ENCODE measurements at regions not wholly inside any gene's neighbourhood (a gene's known extent, or its start where the extent isn't known, plus 50 kb on each side); places are given as distances from the start of the nearest gene placed in this dataset.
"Not testable (repeated sequence)": the region's sequence is repeated elsewhere in the genome, so short reads cannot be mapped to it uniquely, and the experiment has no call there.

DNA sequence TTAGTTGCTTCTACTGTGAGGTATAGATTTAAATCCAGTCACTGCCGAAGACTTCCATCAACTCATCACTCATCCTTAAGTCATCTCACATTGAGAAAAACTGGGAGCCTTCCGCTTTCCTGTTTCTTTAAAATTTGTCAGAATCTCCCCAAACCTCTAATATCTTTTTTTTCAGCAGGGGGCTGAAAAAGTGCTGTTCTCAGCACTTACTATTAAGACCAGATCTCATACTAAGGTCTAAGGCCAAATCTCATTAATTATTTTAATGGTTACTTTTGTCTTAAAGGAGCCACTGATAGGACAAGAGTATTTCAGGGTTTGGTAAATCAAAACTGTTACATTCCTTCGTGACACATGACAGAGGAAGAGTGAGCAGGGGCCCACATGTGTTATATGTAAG, 134.6 kb upstream of the PRSS3 start:
- WGBS: 76% methylated on average over 3 of the region's 3 CpGs
- no peak overlapping the region for H3K4me3 ChIP-seq
- H3K27me3 ChIP-seq: no peaks in the 10 kb centered on the region
- no peak for DNase-seq (ENCODE audit: low spot score in 2 of 2)
- H3K9me3 ChIP-seq: no peaks in the 10 kb centered on the region
- TF ChIP-seq, protein P1, sequence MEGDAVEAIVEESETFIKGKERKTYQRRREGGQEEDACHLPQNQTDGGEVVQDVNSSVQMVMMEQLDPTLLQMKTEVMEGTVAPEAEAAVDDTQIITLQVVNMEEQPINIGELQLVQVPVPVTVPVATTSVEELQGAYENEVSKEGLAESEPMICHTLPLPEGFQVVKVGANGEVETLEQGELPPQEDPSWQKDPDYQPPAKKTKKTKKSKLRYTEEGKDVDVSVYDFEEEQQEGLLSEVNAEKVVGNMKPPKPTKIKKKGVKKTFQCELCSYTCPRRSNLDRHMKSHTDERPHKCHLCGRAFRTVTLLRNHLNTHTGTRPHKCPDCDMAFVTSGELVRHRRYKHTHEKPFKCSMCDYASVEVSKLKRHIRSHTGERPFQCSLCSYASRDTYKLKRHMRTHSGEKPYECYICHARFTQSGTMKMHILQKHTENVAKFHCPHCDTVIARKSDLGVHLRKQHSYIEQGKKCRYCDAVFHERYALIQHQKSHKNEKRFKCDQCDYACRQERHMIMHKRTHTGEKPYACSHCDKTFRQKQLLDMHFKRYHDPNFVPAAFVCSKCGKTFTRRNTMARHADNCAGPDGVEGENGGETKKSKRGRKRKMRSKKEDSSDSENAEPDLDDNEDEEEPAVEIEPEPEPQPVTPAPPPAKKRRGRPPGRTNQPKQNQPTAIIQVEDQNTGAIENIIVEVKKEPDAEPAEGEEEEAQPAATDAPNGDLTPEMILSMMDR (IDR thresholded peaks at IDR 0.05): no peak
- TF ChIP-seq POLR2A (IDR thresholded peaks at IDR 0.05) (no peak), POLR2AphosphoS5 (IDR thresholded peaks at IDR 0.05) (no peak), EP300 (IDR thresholded peaks at IDR 0.05) (no peak)
- no peak overlapping the region for H3K27ac ChIP-seq
- H3K4me1 ChIP-seq: no peaks in the 10 kb centered on the region
- H3K36me3 ChIP-seq: no peaks in the 10 kb centered on the region

- Histone ChIP-seq H3K36me3 (no peaks in the 10 kb centered on the region), H3K27me3 (no peaks in the 10 kb centered on the region), H3K9me3 (no peaks in the 10 kb centered on the region), H3K4me3 (no peak overlapping the region), H3K4me1 (no peaks in the 10 kb centered on the region), H3K27ac (no peak overlapping the region)
- DNase-seq (ENCODE audit: low spot score in 2 of 2): no peak
- 57% methylated on average over 3 of the region's 3 CpGs for WGBS
- TF ChIP-seq POLR2A (IDR thresholded peaks at IDR 0.05): no peak
- no peak for TF ChIP-seq EP300 (IDR thresholded peaks at IDR 0.05)
- TF ChIP-seq, protein P1 (IDR thresholded peaks at IDR 0.05): no peak
- no peak for TF ChIP-seq POLR2AphosphoS5 (IDR thresholded peaks at IDR 0.05)
Observed at GRCh38 chr9:33661176-33661575, 134.2 kb upstream of the PRSS3 start.

DNA sequence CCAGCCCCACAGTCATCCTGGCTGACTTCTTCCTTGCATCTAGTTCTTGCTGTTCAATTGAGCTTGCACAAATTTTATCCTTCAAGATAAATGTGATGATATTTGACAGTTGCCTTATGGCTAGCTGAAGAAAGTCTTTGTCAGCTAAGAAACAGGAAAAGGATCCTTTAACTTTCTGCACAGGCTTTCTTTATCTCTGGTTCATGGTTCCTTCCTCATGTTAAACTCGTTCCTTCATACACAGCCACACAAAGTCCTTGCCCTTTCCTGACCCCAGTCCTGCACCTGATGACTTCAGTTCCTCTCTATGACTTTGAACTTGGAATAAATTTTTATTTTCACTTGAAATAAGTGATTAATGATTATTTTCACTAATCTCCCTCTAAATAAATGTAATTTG, 132.5 kb upstream of the PRSS3 start:
- Histone ChIP-seq H3K27ac (no peak overlapping the region), H3K4me1 (no peaks in the 10 kb centered on the region), H3K36me3 (no peaks in the 10 kb centered on the region), H3K27me3 (no peaks in the 10 kb centered on the region), H3K9me3 (no peaks in the 10 kb centered on the region), H3K4me3 (no peak overlapping the region)
- WGBS: 49% methylated on average over 1 of the region's 1 CpG
- TF ChIP-seq EP300 (IDR thresholded peaks at IDR 0.05) (no peak), POLR2A (IDR thresholded peaks at IDR 0.05) (no peak), POLR2AphosphoS5 (IDR thresholded peaks at IDR 0.05) (no peak)
- TF ChIP-seq, protein P1 (IDR thresholded peaks at IDR 0.05): no peak
- DNase-seq (ENCODE audit: low spot score in 2 of 2): no peak

GRCh38 chr9:33676194-33676745, 119.1 kb upstream of the PRSS3 start:
- H3K4me1 ChIP-seq; H3K36me3 ChIP-seq; H3K9me3 ChIP-seq; DNase-seq (ENCODE audit: low spot score in 2 of 2): not testable (repeated sequence)
- H3K4me3 ChIP-seq: peak overlapping the region; percentile 65
- 34% methylated on average over 8 of the region's 8 CpGs for WGBS
- peaks cover 39% of the 10 kb centered on the region for H3K27me3 ChIP-seq
- peak overlapping the region; percentile 56 for H3K27ac ChIP-seq

- no peak for DNase-seq (ENCODE audit: low spot score in 2 of 2)
- Histone ChIP-seq H3K4me1 (peaks cover 6% of the 10 kb centered on the region), H3K36me3 (no peaks in the 10 kb centered on the region), H3K27ac (peak overlapping the region; percentile 56), H3K4me3 (peak overlapping the region; percentile 65), H3K27me3 (peaks cover 39% of the 10 kb centered on the region), H3K9me3 (no peaks in the 10 kb centered on the region)
- WGBS: under 1% methylated on average over 36 of the region's 78 CpGs
- no peak for TF ChIP-seq POLR2A (IDR thresholded peaks at IDR 0.05)
Observed at GRCh38 chr9:33676746-33677505, 118.4 kb upstream of the PRSS3 start.

DNA sequence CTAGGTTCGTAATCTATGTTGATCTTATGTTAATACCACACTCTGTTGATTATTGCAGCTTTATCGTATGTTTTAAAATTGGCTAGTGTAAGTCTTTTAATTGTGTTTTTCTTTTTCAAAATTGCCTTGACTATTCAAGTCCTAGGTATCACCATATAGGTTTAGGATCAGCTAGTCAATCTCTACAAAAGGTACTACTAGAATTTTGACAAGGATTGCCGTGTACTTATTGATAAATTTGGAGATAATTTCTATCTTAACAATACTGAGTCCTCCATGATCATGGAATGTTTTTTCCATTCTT, 117.9 kb upstream of the PRSS3 start:
- no peaks in the 10 kb centered on the region for H3K9me3 ChIP-seq
- TF ChIP-seq, protein P1 (IDR thresholded peaks at IDR 0.05): no peak
- TF ChIP-seq POLR2AphosphoS5 (IDR thresholded peaks at IDR 0.05) (no peak), POLR2A (IDR thresholded peaks at IDR 0.05) (no peak), EP300 (IDR thresholded peaks at IDR 0.05) (no peak)
- H3K27me3 ChIP-seq: peaks cover 39% of the 10 kb centered on the region
- H3K27ac ChIP-seq: no peak overlapping the region
- H3K4me3 ChIP-seq: peak overlapping the region; percentile 65
- DNase-seq (ENCODE audit: low spot score in 2 of 2): no peak
- 68% methylated on average over 3 of the region's 3 CpGs for WGBS
- no peaks in the 10 kb centered on the region for H3K36me3 ChIP-seq
- peaks cover 6% of the 10 kb centered on the region for H3K4me1 ChIP-seq
